SK-N-MC (cell line): ENCODE measurements at regions not wholly inside any gene's neighbourhood (a gene's known extent, or its start where the extent isn't known, plus 50 kb on each side); places are given as distances from the start of the nearest gene placed in this dataset.

ENCODE experiments used
- EZH2 ChIP-seq: fragments of 200-600 bp; sonication (generic); IDR thresholded peaks from one replicate; pipeline ENCODE4 v1.6.1; 2017; ENCODE audit warnings: antibody characterized with exemption
- FOXP2 ChIP-seq: optimal IDR thresholded peaks from 2 replicates; pipeline ENCODE3; 2011; ENCODE audit warnings: mild to moderate bottlenecking, moderate library complexity; ENCODE audit not compliant: insufficient read depth; ENCODE audit errors: extremely low read length, control extremely low read depth
- POLR2AphosphoS5 ChIP-seq: IDR thresholded peaks from 2 replicates; pipeline ENCODE4 v1.6.1; 2012; ENCODE audit warnings: mild to moderate bottlenecking, low read depth, low read length, borderline replicate concordance

DNA sequence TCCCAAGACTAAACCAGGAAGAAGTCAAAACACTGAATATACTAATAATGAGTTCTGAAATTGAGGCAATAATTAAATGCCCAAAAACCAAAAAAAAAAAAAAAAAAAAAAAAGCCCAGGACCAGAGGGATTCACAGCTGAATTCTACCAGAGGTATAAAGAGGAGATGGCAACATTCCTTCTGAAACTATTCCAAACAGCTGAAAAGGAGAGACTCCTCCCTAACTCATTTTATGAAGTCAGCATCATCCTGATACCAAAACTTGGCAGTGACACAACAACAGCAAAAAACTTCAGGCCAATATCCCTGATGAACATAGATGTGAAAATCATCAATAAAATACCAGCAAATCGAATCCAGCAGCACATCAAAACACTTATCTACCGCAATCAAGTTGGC lies 108.5 kb upstream of the COL3A1 start:
- TF ChIP-seq EZH2, result no peak
- TF ChIP-seq POLR2AphosphoS5, result no peak
- no peak for TF ChIP-seq FOXP2
